OCI-LY1 (cell line): ENCODE measurements at regions not wholly inside any gene's neighbourhood (a gene's known extent, or its start where the extent isn't known, plus 50 kb on each side); places are given as distances from the start of the nearest gene placed in this dataset.

Source experiments
- H2AFZ ChIP-seq: fragments of 200-600 bp; sonication (generic), shearing (Covaris generic); 2 replicates; pipeline ENCODE4 v1.6.0; 2014; ENCODE audit warnings: antibody characterized with exemption, mild to moderate bottlenecking, low read length
- H3F3A ChIP-seq: fragments of 200-600 bp; sonication (generic), shearing (Covaris generic); 2 replicates; pipeline ENCODE4 v1.6.0; 2014; ENCODE audit warnings: mild to moderate bottlenecking, antibody characterized with exemption, low read length, moderate library complexity; ENCODE audit not compliant: insufficient read depth
- H3K27ac ChIP-seq: fragments of 200-600 bp; sonication (generic); 2 replicates; pipeline ENCODE4 v1.5.1; 2014; ENCODE audit warnings: low read length, mixed run types, mild to moderate bottlenecking, low read depth; ENCODE audit not compliant: poor library complexity, severe bottlenecking
- H3K27me3 ChIP-seq: fragments of 200-600 bp; sonication (generic); 2 replicates; pipeline ENCODE4 v1.6.0; 2014; ENCODE audit warnings: antibody characterized with exemption, mild to moderate bottlenecking, low read length, moderate library complexity; ENCODE audit not compliant: insufficient read depth
- H3K36me3 ChIP-seq: fragments of 200-600 bp; sonication (generic); 2 replicates; pipeline ENCODE4 v1.6.1; 2014; ENCODE audit warnings: mild to moderate bottlenecking, antibody characterized with exemption, low read length, moderate library complexity, mixed read lengths; ENCODE audit not compliant: insufficient read depth
- H3K4me1 ChIP-seq: fragments of 200-600 bp; sonication (generic); 2 replicates; pipeline ENCODE4 v1.5.1; 2014; ENCODE audit warnings: mild to moderate bottlenecking, low read length, moderate library complexity; ENCODE audit not compliant: insufficient read depth, severe bottlenecking
- H3K4me2 ChIP-seq: fragments of 200-600 bp; sonication (generic), shearing (Covaris generic); 2 replicates; pipeline ENCODE4 v1.6.1; 2014; ENCODE audit warnings: low read length
- H3K4me3 ChIP-seq: fragments of 200-600 bp; sonication (generic); 2 replicates; pipeline ENCODE4 v1.5.1; 2014; ENCODE audit warnings: low read length, low read depth, mild to moderate bottlenecking, mixed read lengths; ENCODE audit not compliant: poor library complexity, severe bottlenecking
- H3K79me2 ChIP-seq: fragments of 200-600 bp; shearing (Covaris generic); 2 replicates; pipeline ENCODE4 v1.6.1; 2016; ENCODE audit warnings: mixed run types, low read length, mixed read lengths; ENCODE audit not compliant: insufficient read depth
- H3K9ac ChIP-seq: fragments of 200-600 bp; sonication (generic), shearing (Covaris generic); 2 replicates; pipeline ENCODE4 v1.6.1; 2014; ENCODE audit warnings: mild to moderate bottlenecking, low read length, mixed read lengths
- H3K9me2 ChIP-seq: fragments of 200-600 bp; sonication (generic), shearing (Covaris generic); 2 replicates; pipeline ENCODE4 v1.6.1; 2014; ENCODE audit warnings: low read depth, mild to moderate bottlenecking, low read length, mixed read lengths
- H3K9me3 ChIP-seq: fragments of 200-600 bp; shearing (Covaris generic); 2 replicates; pipeline ENCODE4 v1.6.1; 2014; ENCODE audit warnings: low read length, mixed read lengths
- H4K20me1 ChIP-seq: fragments of 200-600 bp; sonication (generic), shearing (Covaris generic); 2 replicates; pipeline ENCODE4 v1.6.0; 2016; ENCODE audit warnings: mild to moderate bottlenecking, low read length; ENCODE audit not compliant: insufficient read depth
- CTCF ChIP-seq: fragments of 200-600 bp; sonication (generic), shearing (Covaris generic); IDR thresholded peaks from 2 replicates; pipeline ENCODE4 v1.5.1; 2017; ENCODE audit warnings: mild to moderate bottlenecking, antibody characterized with exemption, low read length, moderate library complexity, mixed read lengths
- EZH2 ChIP-seq: fragments of 200-600 bp; sonication (generic), shearing (Covaris generic); IDR thresholded peaks from 2 replicates; pipeline ENCODE4 v1.8.0; 2017; ENCODE audit warnings: borderline replicate concordance, mixed run types, mild to moderate bottlenecking, antibody characterized with exemption, low read length, moderate library complexity, mixed read lengths

- Histone ChIP-seq H3K4me1 (no peaks in the 10 kb centered on the region), H3K4me2 (no peak overlapping the region), H3K4me3 (no peak overlapping the region), H3K27ac (no peak overlapping the region), H3K9ac (no peak overlapping the region), H3K79me2 (no peaks in the 10 kb centered on the region), H3K27me3 (peaks cover 3% of the 10 kb centered on the region; the same call in 1 of the 2 replicates), H2AFZ (no peak overlapping the region), H4K20me1 (no peaks in the 10 kb centered on the region), H3K36me3 (no peaks in the 10 kb centered on the region), H3F3A (no peaks in the 10 kb centered on the region), H3K9me3 (no peaks in the 10 kb centered on the region), H3K9me2 (no peaks in the 10 kb centered on the region)
- TF ChIP-seq CTCF (no peak), EZH2 (no peak)
Observed at GRCh38 chr17:79371984-79372383, 238.9 kb downstream of the RBFOX3 start.

- no peaks in the 10 kb centered on the region for H3K9me2 ChIP-seq
- no peaks in the 10 kb centered on the region; the same call in 1 of the 2 replicates for H3K27me3 ChIP-seq
- no peak overlapping the region for H3K27ac ChIP-seq
- no peak overlapping the region for H3K4me3 ChIP-seq
- no peak for TF ChIP-seq CTCF
- no peaks in the 10 kb centered on the region for H3K79me2 ChIP-seq
- no peak overlapping the region for H3K4me2 ChIP-seq
- H3F3A ChIP-seq = no peaks in the 10 kb centered on the region
- no peaks in the 10 kb centered on the region for H4K20me1 ChIP-seq
- no peak overlapping the region for H3K9ac ChIP-seq
- no peaks in the 10 kb centered on the region for H3K9me3 ChIP-seq
- H3K36me3 ChIP-seq = no peaks in the 10 kb centered on the region
- no peak overlapping the region for H2AFZ ChIP-seq
- H3K4me1 ChIP-seq = no peaks in the 10 kb centered on the region
Observed at GRCh38 chr17:79370594-79370993, 240.3 kb downstream of the RBFOX3 start.

GRCh38 chr17:79370126-79370525 is 240.7 kb downstream of the RBFOX3 start:
- Histone ChIP-seq H3K79me2 (no peaks in the 10 kb centered on the region), H3K27me3 (no peaks in the 10 kb centered on the region; the same call in 1 of the 2 replicates), H3K36me3 (no peaks in the 10 kb centered on the region), H3K4me1 (no peaks in the 10 kb centered on the region), H3K9ac (no peak overlapping the region), H3K4me2 (no peak overlapping the region), H3K27ac (no peak overlapping the region), H3K9me3 (no peaks in the 10 kb centered on the region), H3K4me3 (no peak overlapping the region), H2AFZ (no peak overlapping the region), H3F3A (no peaks in the 10 kb centered on the region), H3K9me2 (no peaks in the 10 kb centered on the region), H4K20me1 (no peaks in the 10 kb centered on the region)
- no peak for TF ChIP-seq CTCF
- TF ChIP-seq EZH2 = no peak
